HEK293 (cell line): ENCODE measurements at regions not wholly inside any gene's neighbourhood (a gene's known extent, or its start where the extent isn't known, plus 50 kb on each side); places are given as distances from the start of the nearest gene placed in this dataset.

ENCODE experiments used
- CTCF ChIA-PET: fragments of 350-600 bp; formaldehyde crosslinking; extraction: SDS; loops from one replicate; lab custom pipeline; 2021; ENCODE audit warnings: antibody characterized with exemption; lab: Yijun Ruan, JAX
- POLR2A ChIA-PET: fragments of 300-600 bp; formaldehyde crosslinking; extraction: SDS; loops from one replicate; lab custom pipeline; 2020; ENCODE audit warnings: antibody characterized with exemption, inconsistent platforms; lab: Yijun Ruan, JAX
- H3K27ac ChIP-seq: fragments of 200-500 bp; sonication (Bioruptor generic); 2 replicates; pipeline ENCODE4 v1.5.1; 2014; ENCODE audit warnings: low read depth, low read length, control low read depth, inconsistent platforms; ENCODE audit errors: extremely low read depth
- H3K36me3 ChIP-seq, 2 experiments: fragments of 200-500 bp in 1 of 2; sonication (Bioruptor generic) in 1 of 2; 1 replicate in 1 of 2; 2 replicates in 1 of 2; pipeline ENCODE4 v1.5.1; 2014 to 2017; ENCODE audit warnings: inconsistent platforms in 2 of 2, low read length in 2 of 2; ENCODE audit not compliant: control insufficient read depth in 2 of 2, insufficient read depth in 1 of 2
- H3K4me1 ChIP-seq: fragments of 200-500 bp; sonication (Bioruptor generic); 2 replicates; pipeline ENCODE4 v1.5.1; 2014; ENCODE audit warnings: mild to moderate bottlenecking, low read length, inconsistent platforms; ENCODE audit not compliant: control insufficient read depth, insufficient read depth
- H3K4me3 ChIP-seq: 2 replicates; pipeline ENCODE4 v1.5.1; 2011; ENCODE audit warnings: low read depth, mild to moderate bottlenecking, control low read depth, low read length, moderate library complexity
- H3K9me3 ChIP-seq: fragments of 200-500 bp; sonication (Bioruptor generic); 2 replicates; pipeline ENCODE4 v1.5.1; 2014; ENCODE audit warnings: low read depth, low read length, inconsistent platforms; ENCODE audit not compliant: control insufficient read depth, insufficient read depth
- GFI1B ChIP-seq: fragments of 450-650 bp; formaldehyde crosslinking; IDR thresholded peaks from 2 replicates; pipeline ENCODE4 v1.5.1; 2016; ENCODE audit warnings: missing biosample characterization, missing genetic modification characterization
- GLI4 ChIP-seq: fragments of 450-650 bp; formaldehyde crosslinking; IDR thresholded peaks from 2 replicates; pipeline ENCODE4 v1.5.1; 2016; ENCODE audit warnings: missing biosample characterization, missing genetic modification characterization
- KLF17 ChIP-seq: fragments of 450-650 bp; formaldehyde crosslinking; IDR thresholded peaks from 2 replicates; pipeline ENCODE4 v1.5.1; 2016; ENCODE audit warnings: missing biosample characterization, missing genetic modification characterization
- OVOL3 ChIP-seq: fragments of 450-650 bp; formaldehyde crosslinking; IDR thresholded peaks from 2 replicates; pipeline ENCODE4 v1.5.1; 2016; ENCODE audit warnings: missing biosample characterization, missing genetic modification characterization
- PRDM1 ChIP-seq: fragments of 450-650 bp; formaldehyde crosslinking; IDR thresholded peaks from 2 replicates; pipeline ENCODE4; 2016; ENCODE audit warnings: missing biosample characterization, missing genetic modification characterization
- ZBTB20 ChIP-seq: fragments of 450-650 bp; formaldehyde crosslinking; IDR thresholded peaks from 2 replicates; pipeline ENCODE4 v1.5.1; 2016; ENCODE audit warnings: missing biosample characterization, missing genetic modification characterization
- ZBTB44 ChIP-seq: fragments of 450-650 bp; IDR thresholded peaks from 2 replicates; pipeline ENCODE4 v1.5.1; 2018; ENCODE audit warnings: missing biosample characterization, mild to moderate bottlenecking, missing genetic modification characterization
- ZBTB8A ChIP-seq: fragments of 450-650 bp; formaldehyde crosslinking; IDR thresholded peaks from 2 replicates; pipeline ENCODE4 v1.5.1; 2016; ENCODE audit warnings: missing biosample characterization, missing genetic modification characterization
- ZFHX2 ChIP-seq: fragments of 450-650 bp; formaldehyde crosslinking; conservative IDR thresholded peaks from 2 replicates; pipeline ENCODE4 v1.5.1; 2016; ENCODE audit warnings: missing biosample characterization, missing genetic modification characterization
- ZNF114 ChIP-seq: fragments of 450-650 bp; formaldehyde crosslinking; IDR thresholded peaks from 2 replicates; pipeline ENCODE4 v1.5.0; 2017; ENCODE audit warnings: missing biosample characterization, missing genetic modification characterization
- ZNF280D ChIP-seq: fragments of 450-650 bp; formaldehyde crosslinking; IDR thresholded peaks from 2 replicates; pipeline ENCODE4 v1.5.1; 2016; ENCODE audit warnings: missing biosample characterization, missing genetic modification characterization
- ZNF302 ChIP-seq: fragments of 450-650 bp; formaldehyde crosslinking; IDR thresholded peaks from 2 replicates; pipeline ENCODE4 v1.5.1; 2016; ENCODE audit warnings: missing biosample characterization, missing genetic modification characterization, low read depth
- ZNF398 ChIP-seq: fragments of 450-650 bp; formaldehyde crosslinking; IDR thresholded peaks from 2 replicates; pipeline ENCODE4 v1.5.1; 2017; ENCODE audit warnings: missing biosample characterization, missing genetic modification characterization
- ZNF530 ChIP-seq: fragments of 450-650 bp; formaldehyde crosslinking; IDR thresholded peaks from 2 replicates; pipeline ENCODE4 v1.5.1; 2016; ENCODE audit warnings: low read depth, missing biosample characterization, missing genetic modification characterization
- ZNF558 ChIP-seq: fragments of 450-650 bp; formaldehyde crosslinking; IDR thresholded peaks from 2 replicates; pipeline ENCODE4 v1.5.1; 2016; ENCODE audit warnings: missing biosample characterization, missing genetic modification characterization
- ZNF639 ChIP-seq: fragments of 450-650 bp; formaldehyde crosslinking; IDR thresholded peaks from 2 replicates; pipeline ENCODE4 v1.5.1; 2016; ENCODE audit warnings: missing biosample characterization, missing genetic modification characterization
- ZNF654 ChIP-seq: fragments of 450-650 bp; formaldehyde crosslinking; IDR thresholded peaks from 2 replicates; pipeline ENCODE4 v1.5.1; 2016; ENCODE audit warnings: low read depth, missing biosample characterization, missing genetic modification characterization
- ZNF660 ChIP-seq: fragments of 450-650 bp; IDR thresholded peaks from 2 replicates; pipeline ENCODE4 v1.5.1; 2018; ENCODE audit warnings: missing biosample characterization, mild to moderate bottlenecking, missing genetic modification characterization
- ZNF677 ChIP-seq: fragments of 450-650 bp; IDR thresholded peaks from 2 replicates; pipeline ENCODE4 v1.5.0; 2018; ENCODE audit warnings: missing biosample characterization, mild to moderate bottlenecking, missing genetic modification characterization, moderate library complexity
- ZNF785 ChIP-seq: fragments of 450-650 bp; formaldehyde crosslinking; IDR thresholded peaks from 2 replicates; pipeline ENCODE4 v1.5.1; 2016; ENCODE audit warnings: missing biosample characterization, missing genetic modification characterization
- ZNF843 ChIP-seq: fragments of 450-650 bp; formaldehyde crosslinking; IDR thresholded peaks from 2 replicates; pipeline ENCODE4 v1.5.1; 2016; ENCODE audit warnings: missing biosample characterization, missing genetic modification characterization

GRCh38 chr2:187853381-187853791 lies 299.2 kb upstream of the TFPI start:
- TF ChIP-seq ZNF677 (tag by site-specific recombination) (no peak), ZBTB44 (tag by site-specific recombination) (no peak), ZBTB20 (tag by site-specific recombination) (no peak), ZNF785 (no peak), ZNF302 (tag by site-specific recombination) (no peak), ZNF660 (no peak), ZNF843 (tag by site-specific recombination) (no peak)
- Histone ChIP-seq H3K4me3 (no peak overlapping the region), H3K36me3 (no peaks in the 10 kb centered on the region), H3K9me3 (no peaks in the 10 kb centered on the region), H3K27ac (no peak overlapping the region), H3K4me1 (no peaks in the 10 kb centered on the region)
- ChIA-PET CTCF (interaction anchor here (2.0 kb wide), 1 partner anchor 272 kb away, joined by 6 read pairs; no protein-coding TSS in a partner anchor), POLR2A (no interaction called here)

GRCh38 chr2:187854801-187855200 lies 300.6 kb upstream of the TFPI start:
- CTCF ChIA-PET = interaction anchor here (0.6 to 1.6 kb wide), 2 partner anchors 11 to 13 kb away, joined by 3 to 4 read pairs; no protein-coding TSS in a partner anchor

GRCh38 chr2:187855689-187856088 lies 301.5 kb upstream of the TFPI start:
- Histone ChIP-seq H3K4me1 (no peaks in the 10 kb centered on the region), H3K27ac (no peak overlapping the region), H3K9me3 (no peaks in the 10 kb centered on the region), H3K36me3 (no peaks in the 10 kb centered on the region), H3K4me3 (no peak overlapping the region)
- POLR2A ChIA-PET = interaction anchor here (0.7 kb wide), 1 partner anchor 130 kb away, joined by 7 read pairs; no protein-coding TSS in a partner anchor
- CTCF ChIA-PET = interaction anchor here (0.6 to 1.6 kb wide), 2 partner anchors 12 to 14 kb away, joined by 3 to 4 read pairs; no protein-coding TSS in a partner anchor
- TF ChIP-seq ZNF654 (no peak), ZNF558 (tag by site-specific recombination) (no peak), ZNF530 (tag by site-specific recombination) (no peak), KLF17 (tag by site-specific recombination) (no peak), ZNF280D (tag by site-specific recombination) (no peak), ZNF398 (tag by site-specific recombination) (no peak), ZFHX2 (tag by site-specific recombination) (no peak), ZNF639 (tag by site-specific recombination) (no peak)

More at GRCh38 chr2:187854801-187855200, 300.6 kb upstream of the TFPI start:
- TF ChIP-seq ZNF114 (tag by site-specific recombination) (no peak), ZBTB8A (no peak), PRDM1 (tag by site-specific recombination) (no peak), GLI4 (no peak), GFI1B (no peak), ZNF677 (tag by site-specific recombination) (no peak), OVOL3 (tag by site-specific recombination) (no peak), ZNF398 (tag by site-specific recombination) (no peak)
- H3K27ac ChIP-seq = no peak overlapping the region
- POLR2A ChIA-PET = interaction anchor here (0.7 kb wide), 1 partner anchor 129 kb away, joined by 7 read pairs; no protein-coding TSS in a partner anchor
- H3K36me3 ChIP-seq = no peaks in the 10 kb centered on the region
- H3K9me3 ChIP-seq = no peaks in the 10 kb centered on the region
- H3K4me1 ChIP-seq = no peaks in the 10 kb centered on the region
- H3K4me3 ChIP-seq = no peak overlapping the region
